Gastrocnemius medialis (tissue), 4 donors: ENCODE measurements at regions not wholly inside any gene's neighbourhood (a gene's known extent, or its start where the extent isn't known, plus 50 kb on each side); places are given as distances from the start of the nearest gene placed in this dataset.

Experiments
- ATAC-seq, 2 donors: fragments of 150-250 bp; one replicate each; pipeline ENCODE4 v1.9.1; 2016
- DNase-seq, 2 donors: peaks; one replicate each; pipeline ENCODE4 v3.0.0-alpha.2; 2019
- H3K27ac ChIP-seq, 4 donors: fragments of 200-600 bp; sonication (generic); 1 replicate in 1 of 4; 2 replicates in 3 of 4; pipeline ENCODE4 v1.5.1; 2016 to 2018; ENCODE audit warnings: mild to moderate bottlenecking in 2 of 4, moderate library complexity in 1 of 4
- H3K27me3 ChIP-seq, 3 donors: fragments of 200-600 bp; sonication (generic) in 2 of 3; 1 replicate in 1 of 3; 2 replicates in 2 of 3; pipeline versions ENCODE4 v1.5.1 to v1.6.0; 2016 to 2019; ENCODE audit warnings: mild to moderate bottlenecking in 1 of 3, moderate library complexity in 1 of 3
- H3K36me3 ChIP-seq, 2 donors: fragments of 200-600 bp; sonication (generic) in 1 of 2; one replicate each; pipeline ENCODE4 v1.5.1; 2017 to 2018
- H3K4me1 ChIP-seq, 2 donors: fragments of 200-600 bp; sonication (generic) in 1 of 2; one replicate each; pipeline ENCODE4 v1.5.1; 2016 to 2017; ENCODE audit warnings: mild to moderate bottlenecking in 2 of 2
- H3K4me3 ChIP-seq, 4 donors: fragments of 200-600 bp; sonication (generic) in 3 of 4; 1 replicate in 1 of 4; 2 replicates in 3 of 4; pipeline ENCODE4 v1.5.1; 2016 to 2019; ENCODE audit warnings: mild to moderate bottlenecking in 2 of 4
- H3K9me3 ChIP-seq, 3 donors: fragments of 200-600 bp; sonication (generic) in 2 of 3; 1 replicate in 1 of 3; 2 replicates in 2 of 3; pipeline ENCODE4 v1.5.1; 2016 to 2019
- POLR2A ChIP-seq, 2 donors: fragments of 450-650 bp; IDR thresholded peaks; one replicate each; pipeline ENCODE4 v1.6.1; 2017; ENCODE audit warnings: antibody characterized with exemption in 2 of 2, mild to moderate bottlenecking in 2 of 2, moderate library complexity in 2 of 2
- in situ Hi-C, 4 donors: fragments of 200-750 bp; cut with MboI; loops; one replicate each; pipeline versions ENCODE4 v1.15.0 to v1.8.0; 2017; ENCODE audit warnings: low sequenced_read_pairs in 4 of 4
- intact Hi-C: fragments of 100-400 bp; cut with DNase I; formaldehyde crosslinking; loops from one replicate; pipeline ENCODE4 v1.15.1; 2023; ENCODE audit warnings: low total_unique reads
- TF ChIP-seq, protein P1 (sequence below), 5 experiments: fragments of 450-650 bp in 3 of 5; fragments of 200-600 bp in 2 of 5; sonication (generic) in 2 of 5; IDR thresholded peaks in 4 of 5; conservative IDR thresholded peaks in 1 of 5; 1 replicate in 4 of 5; 2 replicates in 1 of 5; pipeline ENCODE4 v1.5.1; 2016 to 2019; ENCODE audit warnings: antibody characterized with exemption in 5 of 5, mild to moderate bottlenecking in 3 of 5, moderate library complexity in 3 of 5

DNA sequence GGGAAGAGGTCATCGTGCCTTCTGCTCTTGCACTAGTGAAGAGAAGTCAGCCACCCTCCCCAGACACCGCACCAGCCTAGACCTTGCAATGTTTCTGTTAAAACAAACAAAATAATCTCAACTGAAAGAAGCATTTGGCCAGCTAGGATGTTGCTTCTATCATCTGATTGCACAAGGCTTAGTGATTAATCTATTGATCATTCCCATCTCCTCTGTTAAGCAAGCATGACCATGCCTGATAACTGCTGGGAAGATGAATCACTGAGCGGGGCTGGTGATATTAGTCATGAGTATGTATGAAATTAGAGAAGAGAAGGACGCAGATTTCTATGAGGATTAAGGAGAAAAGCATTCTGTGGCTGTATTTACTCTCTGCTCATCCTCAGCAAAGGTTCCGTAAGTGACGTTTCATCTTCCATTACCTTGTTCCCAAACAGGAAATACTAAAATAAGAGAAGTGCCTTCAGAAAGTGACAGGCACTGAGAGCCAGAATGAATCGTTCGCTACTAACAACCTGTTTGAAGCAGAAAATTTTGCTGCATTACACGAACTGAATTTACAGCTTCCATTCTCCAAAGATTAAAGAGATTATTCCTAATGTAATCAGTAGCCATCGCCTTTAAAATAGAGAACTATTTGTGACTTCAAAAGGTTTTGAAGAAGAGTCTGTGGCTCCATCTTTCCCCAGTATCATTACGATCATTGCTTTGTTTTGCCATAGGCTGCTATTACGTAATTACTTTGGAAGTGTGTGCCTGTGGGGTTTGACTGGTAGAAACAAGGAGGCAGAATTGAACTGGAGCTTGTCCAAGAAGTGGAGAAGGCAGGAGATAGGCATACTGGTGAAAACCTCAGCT, 219.1 kb downstream of the MED10 start:
- no peaks in the 10 kb centered on the region for H3K36me3 ChIP-seq
- no peaks in the 10 kb centered on the region for H3K4me1 ChIP-seq
- no peak overlapping the region for H3K27ac ChIP-seq
- in situ Hi-C loops: no loop called here
- H3K9me3 ChIP-seq: no peaks in the 10 kb centered on the region
- DNase-seq (no peak), ATAC-seq (no peak)
- no peak for TF ChIP-seq POLR2A (IDR thresholded peaks at IDR 0.05)
- TF ChIP-seq, protein P1, sequence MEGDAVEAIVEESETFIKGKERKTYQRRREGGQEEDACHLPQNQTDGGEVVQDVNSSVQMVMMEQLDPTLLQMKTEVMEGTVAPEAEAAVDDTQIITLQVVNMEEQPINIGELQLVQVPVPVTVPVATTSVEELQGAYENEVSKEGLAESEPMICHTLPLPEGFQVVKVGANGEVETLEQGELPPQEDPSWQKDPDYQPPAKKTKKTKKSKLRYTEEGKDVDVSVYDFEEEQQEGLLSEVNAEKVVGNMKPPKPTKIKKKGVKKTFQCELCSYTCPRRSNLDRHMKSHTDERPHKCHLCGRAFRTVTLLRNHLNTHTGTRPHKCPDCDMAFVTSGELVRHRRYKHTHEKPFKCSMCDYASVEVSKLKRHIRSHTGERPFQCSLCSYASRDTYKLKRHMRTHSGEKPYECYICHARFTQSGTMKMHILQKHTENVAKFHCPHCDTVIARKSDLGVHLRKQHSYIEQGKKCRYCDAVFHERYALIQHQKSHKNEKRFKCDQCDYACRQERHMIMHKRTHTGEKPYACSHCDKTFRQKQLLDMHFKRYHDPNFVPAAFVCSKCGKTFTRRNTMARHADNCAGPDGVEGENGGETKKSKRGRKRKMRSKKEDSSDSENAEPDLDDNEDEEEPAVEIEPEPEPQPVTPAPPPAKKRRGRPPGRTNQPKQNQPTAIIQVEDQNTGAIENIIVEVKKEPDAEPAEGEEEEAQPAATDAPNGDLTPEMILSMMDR (IDR thresholded peaks at IDR 0.05 in 4 of 5, conservative IDR thresholded peaks at IDR 0.05 in 1 of 5): no peak
- H3K4me3 ChIP-seq: no peak overlapping the region
- H3K27me3 ChIP-seq: peaks cover 0 to 6% (median 0%) of the 10 kb centered on the region in 3 donors
- intact Hi-C loops: no loop called here

DNA sequence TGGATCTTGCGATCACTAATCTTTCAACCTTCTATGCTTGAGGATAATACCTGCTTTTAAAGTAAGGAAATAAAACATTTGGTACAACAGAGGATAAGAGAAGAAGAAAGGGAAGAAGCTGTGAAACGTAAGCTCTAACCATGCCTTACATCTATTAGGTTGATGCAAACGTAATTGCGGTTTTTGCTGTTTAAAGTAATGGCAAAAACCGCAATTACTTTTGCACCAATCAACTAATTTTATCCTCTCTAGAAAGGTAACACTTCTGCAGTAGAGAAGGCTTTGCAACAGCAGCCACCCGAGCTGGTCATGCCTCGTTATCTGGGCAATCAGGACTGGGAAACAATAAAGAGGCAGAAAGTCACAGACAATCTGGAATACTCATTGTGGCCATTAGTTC, 224.1 kb downstream of the MED10 start:
- in situ Hi-C loops: no loop called here

DNA sequence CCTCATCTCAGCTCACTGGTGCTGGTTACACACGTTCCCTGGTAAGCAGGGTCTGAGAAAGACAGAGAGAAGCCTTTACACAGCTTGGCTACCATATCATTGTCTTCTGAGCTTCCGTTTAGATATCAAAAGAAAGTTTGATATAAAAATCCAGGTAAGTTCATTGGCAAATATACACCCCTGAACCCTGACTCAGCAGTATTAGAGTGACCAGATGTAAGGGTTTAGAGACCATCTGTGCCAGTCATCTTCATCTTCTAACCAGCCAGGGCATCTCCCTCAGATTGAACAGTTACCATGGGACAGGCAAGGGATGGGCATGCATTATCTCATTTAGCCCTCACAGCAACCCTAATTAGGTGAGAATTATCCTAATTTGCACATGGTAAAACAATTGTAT, 232.1 kb downstream of the MED10 start:
- Histone ChIP-seq H3K9me3 (no peaks in the 10 kb centered on the region), H3K27me3 (no peaks in the 10 kb centered on the region), H3K36me3 (no peaks in the 10 kb centered on the region), H3K27ac (no peak overlapping the region), H3K4me3 (no peak overlapping the region), H3K4me1 (no peaks in the 10 kb centered on the region)
- ATAC-seq (no peak), DNase-seq (no peak)
- TF ChIP-seq POLR2A (IDR thresholded peaks at IDR 0.05): no peak
- TF ChIP-seq, protein P1 (IDR thresholded peaks at IDR 0.05 in 4 of 5, conservative IDR thresholded peaks at IDR 0.05 in 1 of 5): no peak
- in situ Hi-C loops: no loop called here
- intact Hi-C loops: no loop called here

More for the DNA sequence above, 224.1 kb downstream of the MED10 start:
- no peak for TF ChIP-seq POLR2A (IDR thresholded peaks at IDR 0.05)
- TF ChIP-seq, protein P1 (IDR thresholded peaks at IDR 0.05 in 4 of 5, conservative IDR thresholded peaks at IDR 0.05 in 1 of 5): no peak
- intact Hi-C loops: no loop called here
- Histone ChIP-seq H3K4me1 (no peaks in the 10 kb centered on the region), H3K27ac (no peak overlapping the region), H3K4me3 (no peak overlapping the region), H3K27me3 (no peaks in the 10 kb centered on the region), H3K9me3 (no peaks in the 10 kb centered on the region), H3K36me3 (no peaks in the 10 kb centered on the region)
- DNase-seq (no peak), ATAC-seq (no peak)

DNA sequence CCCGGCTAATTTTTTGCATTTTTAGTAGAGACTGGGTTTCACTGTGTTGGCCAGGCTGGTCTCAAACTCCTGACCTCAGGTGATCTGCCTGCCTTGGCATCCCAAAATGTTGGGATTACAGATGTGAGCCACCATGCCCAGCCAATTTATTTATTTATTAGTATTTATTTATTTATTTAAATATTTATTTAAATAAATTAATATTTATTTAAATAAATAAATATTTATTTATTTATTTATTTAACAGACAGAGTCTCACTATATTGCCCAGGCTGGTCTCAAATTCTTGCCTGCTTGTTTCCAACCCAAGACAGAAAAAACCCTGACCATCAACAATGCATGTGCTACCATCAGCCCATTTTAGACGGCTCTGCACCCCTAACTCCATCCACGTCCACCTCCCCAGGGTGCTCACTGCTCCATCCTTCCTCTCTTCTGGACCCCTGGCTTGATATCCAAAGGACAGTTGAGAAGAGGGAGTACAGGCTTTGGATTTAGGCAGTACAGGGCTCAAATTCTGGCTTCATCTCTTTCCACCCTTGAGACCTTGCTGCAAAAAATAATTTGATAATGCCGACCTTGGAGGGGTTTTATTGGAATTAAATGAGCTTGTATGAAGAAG, 232.6 kb downstream of the MED10 start:
- no peak for DNase-seq
- H3K36me3 ChIP-seq: no peaks in the 10 kb centered on the region
- H3K4me1 ChIP-seq: no peaks in the 10 kb centered on the region
- TF ChIP-seq, protein P1 (IDR thresholded peaks at IDR 0.05 in 4 of 5, conservative IDR thresholded peaks at IDR 0.05 in 1 of 5): no peak
- no peak for TF ChIP-seq POLR2A (IDR thresholded peaks at IDR 0.05)
- no peak overlapping the region for H3K4me3 ChIP-seq
- H3K27ac ChIP-seq: no peak overlapping the region
- ATAC-seq: no peak
- no peaks in the 10 kb centered on the region for H3K9me3 ChIP-seq
- in situ Hi-C loops: no loop called here
- no peaks in the 10 kb centered on the region for H3K27me3 ChIP-seq
- intact Hi-C loops: no loop called here
